HL-60 (cell line): ENCODE measurements at regions not wholly inside any gene's neighbourhood (a gene's known extent, or its start where the extent isn't known, plus 50 kb on each side); places are given as distances from the start of the nearest gene placed in this dataset.

Source experiments
- CTCF ChIP-seq: IDR thresholded peaks from one replicate; pipeline ENCODE4 v1.5.1; 2011; ENCODE audit warnings: low read length, control low read depth, inconsistent platforms; ENCODE audit not compliant: insufficient read depth
- GABPA ChIP-seq: IDR thresholded peaks from 2 replicates; pipeline ENCODE4 v1.6.1; 2012; ENCODE audit warnings: low read depth
- POLR2AphosphoS5 ChIP-seq: IDR thresholded peaks from 2 replicates; pipeline ENCODE4 v1.6.1; 2012; ENCODE audit warnings: low read depth
- REST ChIP-seq: IDR thresholded peaks from 2 replicates; pipeline ENCODE4 v1.6.1; 2012; ENCODE audit warnings: low read depth; ENCODE audit not compliant: insufficient replicate concordance

- TF ChIP-seq REST = no peak
- no peak for TF ChIP-seq CTCF
- TF ChIP-seq POLR2AphosphoS5 = no peak
- no peak for TF ChIP-seq GABPA
Observed at GRCh38 chr13:60836821-60837220, 439.8 kb downstream of the TDRD3 start.
